Activated CD8-positive, alpha-beta memory T cell treated with anti-CD3 and anti-CD28 coated beads, Interleukin-2, amount 50 U/mL, for 24 hours (primary cell): ENCODE measurements at regions not wholly inside any gene's neighbourhood (a gene's known extent, or its start where the extent isn't known, plus 50 kb on each side); places are given as distances from the start of the nearest gene placed in this dataset.

Source experiments
- DNase-seq: peaks from one replicate; pipeline ENCODE4 v3.0.0-alpha.2; 2020; ENCODE audit errors: extremely low read depth

DNA sequence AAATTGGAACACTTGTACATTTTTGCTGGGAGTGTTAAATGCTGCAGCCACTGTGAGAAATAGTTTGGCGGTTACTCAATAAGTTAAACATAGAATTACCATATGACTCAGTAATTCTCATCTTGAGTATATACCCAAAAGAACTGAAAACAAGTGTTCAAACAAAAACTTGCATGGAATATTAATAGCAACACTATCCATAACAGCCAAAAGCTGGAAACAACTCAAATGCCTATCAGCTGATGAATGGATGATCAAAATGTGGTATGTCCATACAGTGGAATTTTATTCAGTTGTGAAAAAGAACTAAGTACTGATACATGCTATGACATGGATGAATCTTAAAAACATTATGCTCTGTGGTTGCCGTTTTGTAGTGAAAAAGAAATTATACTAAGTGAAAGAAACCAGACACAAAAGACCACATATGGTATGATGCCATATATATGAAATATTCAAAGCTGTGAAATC, 63.0 kb upstream of the SP4 start:
- DNase-seq, result no peak

DNA sequence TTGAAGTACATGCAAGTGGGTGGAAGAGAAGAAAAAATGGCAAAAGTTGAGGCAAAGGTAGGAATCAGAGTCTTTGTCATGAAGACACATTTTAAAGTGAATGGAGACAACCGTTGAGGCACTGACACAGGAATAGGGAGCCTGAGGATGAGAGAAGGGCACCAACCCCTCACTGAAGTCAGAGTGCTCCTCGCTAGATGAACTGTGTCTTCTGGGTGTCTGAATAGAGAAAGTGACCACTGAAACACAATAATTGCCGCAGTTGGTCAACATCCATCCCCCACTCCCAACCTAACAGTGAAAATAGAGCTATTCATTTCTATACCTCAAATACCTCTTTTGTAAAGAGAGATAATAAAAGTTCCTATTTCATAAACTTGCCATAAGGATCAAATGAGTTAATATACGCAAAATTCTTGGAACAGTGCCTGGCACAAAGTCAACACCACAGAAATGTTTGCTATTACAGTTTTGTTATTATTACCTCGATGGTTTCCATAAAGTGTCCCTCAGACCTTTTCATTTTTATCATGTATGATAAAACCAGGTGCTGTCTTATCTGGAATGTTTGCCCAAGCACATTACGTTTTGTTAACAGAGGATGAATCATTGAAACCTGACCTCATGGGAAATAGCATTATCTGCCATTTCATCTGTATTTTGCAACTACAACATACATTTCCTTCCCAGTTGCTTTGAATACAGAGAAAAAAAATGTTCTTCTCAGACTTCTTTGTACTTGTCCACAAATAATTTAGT, 61.8 kb upstream of the SP4 start:
- no peak for DNase-seq

DNA sequence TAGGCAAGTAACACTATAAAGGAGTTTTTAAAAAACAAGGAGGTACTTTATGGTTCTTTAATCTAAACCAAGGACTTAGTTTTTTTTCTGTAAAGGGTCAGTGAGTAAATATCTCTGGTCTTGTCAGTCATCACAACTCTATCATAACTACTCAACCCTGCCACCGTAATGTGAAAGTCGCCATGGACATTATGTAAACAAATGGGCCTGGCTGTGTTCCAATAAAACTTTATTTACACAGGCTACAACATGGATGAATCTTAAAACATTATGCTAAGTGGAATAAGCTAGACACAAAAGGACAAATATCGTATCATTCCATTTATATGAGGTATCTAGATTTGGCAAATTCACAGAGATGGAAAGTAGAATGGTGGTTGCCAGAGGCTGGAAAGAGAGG, 60.8 kb upstream of the SP4 start:
- no peak for DNase-seq

DNA sequence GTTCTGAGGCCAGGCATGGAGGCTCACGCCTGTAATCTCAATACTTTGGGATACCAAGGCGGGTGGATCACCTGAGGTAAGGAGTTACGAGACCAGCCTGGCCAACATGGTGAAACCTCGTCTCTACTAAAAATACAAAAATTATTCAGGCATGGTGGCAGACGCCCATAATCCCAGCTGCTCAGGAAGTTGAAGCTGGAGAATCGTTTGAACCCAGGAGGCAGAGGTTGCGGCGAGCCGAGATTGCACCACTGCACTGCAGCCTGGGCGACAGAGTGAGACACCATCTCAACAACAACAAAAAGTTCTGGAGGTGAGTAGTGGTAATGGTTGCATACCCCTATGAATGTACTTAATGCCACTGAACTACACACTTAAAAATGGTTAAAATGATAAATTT, 60.3 kb upstream of the SP4 start:
- DNase-seq, result no peak

DNA sequence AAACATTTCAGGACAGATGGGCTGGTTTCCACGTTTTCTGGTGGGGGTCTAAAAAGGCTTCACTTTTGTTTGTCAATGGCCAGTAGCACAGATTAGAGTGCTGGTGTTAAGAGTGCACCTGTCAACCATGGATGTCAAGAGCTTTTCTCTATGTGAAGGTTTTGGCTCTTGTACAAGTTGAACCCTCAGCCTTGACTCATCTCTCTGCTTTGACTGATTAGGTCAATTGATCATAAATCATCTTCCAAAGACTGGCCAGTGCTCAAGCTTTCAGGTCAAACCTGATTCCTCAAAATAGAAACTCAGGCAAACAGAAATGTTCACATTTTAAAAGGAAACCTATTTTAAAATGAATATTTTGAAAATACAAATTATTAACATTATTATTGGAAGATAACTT, 59.6 kb upstream of the SP4 start:
- DNase-seq, result no peak

DNA sequence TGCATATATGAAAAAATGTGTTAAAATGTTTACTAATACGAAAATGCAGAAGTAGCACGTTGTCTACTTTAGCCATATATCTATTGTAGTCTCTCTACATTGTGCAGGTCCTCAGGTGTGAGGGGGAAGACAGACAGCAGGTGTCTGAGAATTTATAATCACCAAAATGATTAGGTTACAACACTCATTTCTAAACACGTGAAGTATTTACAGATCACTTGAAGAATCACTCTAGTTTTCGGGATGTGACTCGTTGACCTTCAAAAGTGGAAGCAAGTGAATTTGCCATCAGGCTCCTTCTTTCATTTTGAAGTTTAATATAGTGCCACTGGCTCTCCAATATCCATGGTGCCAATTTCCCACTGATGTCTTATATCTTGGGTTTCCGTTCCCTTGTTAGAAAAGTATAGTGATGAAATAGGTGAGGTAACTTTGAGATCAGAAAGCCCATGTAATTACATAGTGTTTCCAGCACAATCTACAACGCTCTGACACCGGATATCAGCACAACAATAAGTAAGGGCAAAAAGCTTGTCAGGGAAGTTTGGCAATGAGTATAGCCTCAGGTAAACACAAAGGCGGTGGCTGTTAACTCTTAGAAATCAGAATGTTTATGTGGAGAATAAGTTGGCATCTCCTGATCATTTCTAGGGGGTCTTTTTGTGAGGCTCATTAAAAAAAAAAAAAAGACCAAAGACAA, 57.5 kb upstream of the SP4 start:
- no peak for DNase-seq

DNA sequence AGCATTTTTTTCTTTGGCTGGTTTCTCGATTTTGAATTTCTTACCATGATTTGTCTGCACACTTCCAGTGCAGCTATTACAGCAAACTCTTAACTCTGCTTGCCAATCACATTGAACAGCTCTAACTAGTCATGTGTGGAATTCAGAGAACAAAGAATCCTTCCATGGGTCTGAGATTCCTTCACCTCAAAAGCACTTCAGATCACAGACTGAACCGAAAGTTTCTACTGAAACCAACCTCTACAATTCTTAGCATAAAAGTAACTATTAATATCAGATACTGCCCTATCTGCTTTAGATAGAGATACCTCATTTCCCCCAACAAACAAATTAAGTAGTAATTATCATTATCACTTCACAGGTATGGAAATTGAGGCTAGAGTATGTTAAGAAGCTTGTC, 56.5 kb upstream of the SP4 start:
- no peak for DNase-seq

DNA sequence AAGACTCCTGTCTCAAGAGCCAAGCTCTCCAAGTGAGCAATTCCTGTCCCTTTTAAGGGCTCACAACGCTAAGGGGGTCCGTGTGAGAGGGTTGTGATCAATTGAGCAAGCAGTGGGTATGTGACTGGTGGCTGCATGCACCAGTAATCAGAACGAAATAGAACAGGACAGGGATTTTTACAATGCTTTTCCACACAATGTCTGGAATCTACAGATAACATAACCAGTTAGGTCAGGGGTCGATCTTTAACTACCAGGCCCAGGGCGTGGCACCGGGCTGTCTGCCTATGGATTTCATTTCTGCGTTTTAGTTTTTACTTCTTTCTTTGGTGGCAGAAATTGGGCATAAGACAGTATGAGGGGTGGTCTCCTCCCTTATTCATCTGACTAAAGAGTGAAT, 54.9 kb upstream of the SP4 start:
- DNase-seq, result no peak

DNA sequence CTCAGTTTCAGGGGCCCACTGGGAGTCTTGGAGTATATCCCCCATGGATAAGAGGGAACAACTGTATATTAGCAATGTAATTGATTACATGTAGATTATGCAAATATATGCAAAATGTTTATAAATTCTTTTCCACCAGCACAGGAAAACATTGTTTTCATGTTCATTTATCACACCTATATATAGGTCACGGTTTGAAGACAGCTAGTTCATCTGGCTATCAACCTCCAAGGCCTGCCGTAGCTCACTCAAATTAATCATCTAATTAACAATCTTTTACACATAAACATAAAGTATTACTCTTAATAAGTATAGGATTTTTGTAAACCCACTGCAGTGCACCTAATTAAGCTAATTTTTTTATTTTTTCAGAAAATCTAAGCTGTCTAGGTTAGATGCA, 53.7 kb upstream of the SP4 start:
- DNase-seq, result no peak

DNA sequence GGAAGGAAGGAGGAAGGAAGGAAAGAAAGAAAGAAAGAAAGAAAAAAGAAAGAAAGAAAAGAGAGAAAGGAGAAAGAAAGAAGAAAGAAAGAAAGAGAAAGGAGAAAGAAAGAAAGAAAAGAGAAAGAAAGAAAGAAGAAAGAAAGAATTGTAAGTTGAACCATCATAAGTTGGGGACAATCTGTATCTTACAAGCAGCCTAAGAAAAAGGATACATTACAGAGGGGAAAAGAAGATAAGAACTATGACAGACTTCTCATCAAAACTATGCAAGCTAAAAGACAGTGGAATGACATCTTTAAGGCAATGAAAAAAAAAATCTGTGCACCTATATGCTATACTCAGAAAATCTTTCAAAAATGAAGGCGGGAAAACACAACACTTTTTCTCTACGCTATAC, 50.3 kb upstream of the SP4 start:
- DNase-seq, result no peak
